ENCODE measurements at regions not wholly inside any gene's neighbourhood (a gene's known extent, or its start where the extent isn't known, plus 50 kb on each side); places are given as distances from the start of the nearest gene placed in this dataset.

GRCh38 chr7:96855139-96855538 is 145.5 kb upstream of the SEM1 start (continued):
- TF ChIP-seq ZNF473 (tag by site-specific recombination; IDR thresholded peaks at IDR 0.05) (no peak), ZNF175 (tag by site-specific recombination; IDR thresholded peaks at IDR 0.05) (no peak), OSR2 (tag by site-specific recombination; IDR thresholded peaks at IDR 0.05) (peak; percentile 60; the same call in 1 of the 2 replicates), ZNF623 (tag by site-specific recombination; IDR thresholded peaks at IDR 0.05) (no peak), ZNF37A (tag by site-specific recombination; IDR thresholded peaks at IDR 0.05) (no peak), ZNF585B (tag by site-specific recombination; IDR thresholded peaks at IDR 0.05) (no peak), GLIS2 (tag by site-specific recombination; IDR thresholded peaks at IDR 0.05) (no peak), ZNF707 (tag by site-specific recombination; IDR thresholded peaks at IDR 0.05) (no peak), ZXDB (tag by site-specific recombination; IDR thresholded peaks at IDR 0.05) (no peak), ZNF48 (tag by site-specific recombination; IDR thresholded peaks at IDR 0.05) (no peak), INSM2 (tag by site-specific recombination; IDR thresholded peaks at IDR 0.05) (no peak), ZNF621 (tag by site-specific recombination; IDR thresholded peaks at IDR 0.05) (no peak), ZBTB8A (tag by site-specific recombination; IDR thresholded peaks at IDR 0.05) (no peak), ZNF549 (tag by site-specific recombination; IDR thresholded peaks at IDR 0.05) (no peak), ZBTB10 (tag by site-specific recombination; IDR thresholded peaks at IDR 0.05) (no peak), PRDM10 (tag by site-specific recombination; IDR thresholded peaks at IDR 0.05) (no peak), ZBTB1 (tag by site-specific recombination; IDR thresholded peaks at IDR 0.05) (no peak), ZSCAN30 (tag by site-specific recombination; IDR thresholded peaks at IDR 0.05) (0 out of 2 replicates have a peak, but pooled peaks have one; percentile 31), WT1 (tag by site-specific recombination; IDR thresholded peaks at IDR 0.05) (no peak), EGR2 (tag by site-specific recombination; IDR thresholded peaks at IDR 0.05; ENCODE audit: low read depth) (no peak), REPIN1 (tag by site-specific recombination; IDR thresholded peaks at IDR 0.05; ENCODE audit: low read depth) (no peak), ZNF670 (tag by site-specific recombination; IDR thresholded peaks at IDR 0.05; ENCODE audit: low read depth) (no peak), SETDB1 (IDR thresholded peaks at IDR 0.05; ENCODE audit: insufficient read length, low read length) (no peak), CTCF (tag by site-specific recombination; IDR thresholded peaks at IDR 0.05) (no peak), ZNF174 (tag by site-specific recombination; IDR thresholded peaks at IDR 0.05) (no peak)
- TF ChIP-seq, protein P1, sequence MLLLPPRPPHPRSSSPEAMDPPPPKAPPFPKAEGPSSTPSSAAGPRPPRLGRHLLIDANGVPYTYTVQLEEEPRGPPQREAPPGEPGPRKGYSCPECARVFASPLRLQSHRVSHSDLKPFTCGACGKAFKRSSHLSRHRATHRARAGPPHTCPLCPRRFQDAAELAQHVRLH (tag by site-specific recombination; IDR thresholded peaks at IDR 0.05): 0 out of 2 replicates have a peak, but pooled peaks have one; percentile 20
- TF ChIP-seq, protein P2, sequence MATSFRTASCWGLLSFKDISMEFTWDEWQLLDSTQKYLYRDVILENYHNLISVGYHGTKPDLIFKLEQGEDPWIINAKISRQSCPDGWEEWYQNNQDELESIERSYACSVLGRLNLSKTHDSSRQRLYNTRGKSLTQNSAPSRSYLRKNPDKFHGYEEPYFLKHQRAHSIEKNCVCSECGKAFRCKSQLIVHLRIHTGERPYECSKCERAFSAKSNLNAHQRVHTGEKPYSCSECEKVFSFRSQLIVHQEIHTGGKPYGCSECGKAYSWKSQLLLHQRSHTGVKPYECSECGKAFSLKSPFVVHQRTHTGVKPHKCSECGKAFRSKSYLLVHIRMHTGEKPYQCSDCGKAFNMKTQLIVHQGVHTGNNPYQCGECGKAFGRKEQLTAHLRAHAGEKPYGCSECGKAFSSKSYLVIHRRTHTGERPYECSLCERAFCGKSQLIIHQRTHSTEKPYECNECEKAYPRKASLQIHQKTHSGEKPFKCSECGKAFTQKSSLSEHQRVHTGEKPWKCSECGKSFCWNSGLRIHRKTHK (tag by site-specific recombination; IDR thresholded peaks at IDR 0.05): no peak
- TF ChIP-seq, protein P3, sequence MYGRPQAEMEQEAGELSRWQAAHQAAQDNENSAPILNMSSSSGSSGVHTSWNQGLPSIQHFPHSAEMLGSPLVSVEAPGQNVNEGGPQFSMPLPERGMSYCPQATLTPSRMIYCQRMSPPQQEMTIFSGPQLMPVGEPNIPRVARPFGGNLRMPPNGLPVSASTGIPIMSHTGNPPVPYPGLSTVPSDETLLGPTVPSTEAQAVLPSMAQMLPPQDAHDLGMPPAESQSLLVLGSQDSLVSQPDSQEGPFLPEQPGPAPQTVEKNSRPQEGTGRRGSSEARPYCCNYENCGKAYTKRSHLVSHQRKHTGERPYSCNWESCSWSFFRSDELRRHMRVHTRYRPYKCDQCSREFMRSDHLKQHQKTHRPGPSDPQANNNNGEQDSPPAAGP (tag by site-specific recombination; IDR thresholded peaks at IDR 0.05): no peak
